ENCODE measurements at regions not wholly inside any gene's neighbourhood (a gene's known extent, or its start where the extent isn't known, plus 50 kb on each side); places are given as distances from the start of the nearest gene placed in this dataset.

DNA sequence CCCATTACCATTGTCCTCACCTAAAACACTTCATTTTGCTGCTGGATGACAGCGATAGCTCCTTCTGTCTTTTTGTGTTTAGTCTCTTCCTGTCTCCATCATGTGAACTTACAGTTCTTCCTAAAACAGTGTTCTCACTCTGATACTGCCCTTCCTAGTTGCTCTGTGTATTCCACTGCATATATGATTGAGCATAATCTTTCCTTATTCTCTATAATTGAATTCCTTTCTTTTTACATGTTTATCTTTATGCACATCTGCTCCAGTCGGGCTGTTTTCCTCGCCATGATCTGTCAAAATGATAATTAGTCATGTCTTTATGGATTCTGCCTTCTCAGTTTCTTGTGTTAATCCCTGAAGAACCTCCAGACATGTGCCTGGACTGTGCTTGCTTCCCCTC lies 405.1 kb upstream of the SEMA6D start:
- intact Hi-C loops (cut with DNase I) = no loop called here
- DNase-seq = no peak
- H3K36me3 ChIP-seq = no peaks in the 10 kb centered on the region
- H3K27ac ChIP-seq = no peak overlapping the region
- H3K4me3 ChIP-seq = no peak overlapping the region
- H3K27me3 ChIP-seq = no peaks in the 10 kb centered on the region
- no peaks in the 10 kb centered on the region for H3K4me1 ChIP-seq (ENCODE audit: insufficient read depth)
- H3K9me3 ChIP-seq = no peaks in the 10 kb centered on the region
- TF ChIP-seq POLR2A (IDR thresholded peaks at IDR 0.05) (no peak), EP300 (IDR thresholded peaks at IDR 0.05) (no peak)
- TF ChIP-seq, protein P1, sequence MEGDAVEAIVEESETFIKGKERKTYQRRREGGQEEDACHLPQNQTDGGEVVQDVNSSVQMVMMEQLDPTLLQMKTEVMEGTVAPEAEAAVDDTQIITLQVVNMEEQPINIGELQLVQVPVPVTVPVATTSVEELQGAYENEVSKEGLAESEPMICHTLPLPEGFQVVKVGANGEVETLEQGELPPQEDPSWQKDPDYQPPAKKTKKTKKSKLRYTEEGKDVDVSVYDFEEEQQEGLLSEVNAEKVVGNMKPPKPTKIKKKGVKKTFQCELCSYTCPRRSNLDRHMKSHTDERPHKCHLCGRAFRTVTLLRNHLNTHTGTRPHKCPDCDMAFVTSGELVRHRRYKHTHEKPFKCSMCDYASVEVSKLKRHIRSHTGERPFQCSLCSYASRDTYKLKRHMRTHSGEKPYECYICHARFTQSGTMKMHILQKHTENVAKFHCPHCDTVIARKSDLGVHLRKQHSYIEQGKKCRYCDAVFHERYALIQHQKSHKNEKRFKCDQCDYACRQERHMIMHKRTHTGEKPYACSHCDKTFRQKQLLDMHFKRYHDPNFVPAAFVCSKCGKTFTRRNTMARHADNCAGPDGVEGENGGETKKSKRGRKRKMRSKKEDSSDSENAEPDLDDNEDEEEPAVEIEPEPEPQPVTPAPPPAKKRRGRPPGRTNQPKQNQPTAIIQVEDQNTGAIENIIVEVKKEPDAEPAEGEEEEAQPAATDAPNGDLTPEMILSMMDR (IDR thresholded peaks at IDR 0.05) = no peak
- WGBS, 3 donors = 79 to 85% (median 85%) methylated on average over 3 of the region's 3 CpGs

DNA sequence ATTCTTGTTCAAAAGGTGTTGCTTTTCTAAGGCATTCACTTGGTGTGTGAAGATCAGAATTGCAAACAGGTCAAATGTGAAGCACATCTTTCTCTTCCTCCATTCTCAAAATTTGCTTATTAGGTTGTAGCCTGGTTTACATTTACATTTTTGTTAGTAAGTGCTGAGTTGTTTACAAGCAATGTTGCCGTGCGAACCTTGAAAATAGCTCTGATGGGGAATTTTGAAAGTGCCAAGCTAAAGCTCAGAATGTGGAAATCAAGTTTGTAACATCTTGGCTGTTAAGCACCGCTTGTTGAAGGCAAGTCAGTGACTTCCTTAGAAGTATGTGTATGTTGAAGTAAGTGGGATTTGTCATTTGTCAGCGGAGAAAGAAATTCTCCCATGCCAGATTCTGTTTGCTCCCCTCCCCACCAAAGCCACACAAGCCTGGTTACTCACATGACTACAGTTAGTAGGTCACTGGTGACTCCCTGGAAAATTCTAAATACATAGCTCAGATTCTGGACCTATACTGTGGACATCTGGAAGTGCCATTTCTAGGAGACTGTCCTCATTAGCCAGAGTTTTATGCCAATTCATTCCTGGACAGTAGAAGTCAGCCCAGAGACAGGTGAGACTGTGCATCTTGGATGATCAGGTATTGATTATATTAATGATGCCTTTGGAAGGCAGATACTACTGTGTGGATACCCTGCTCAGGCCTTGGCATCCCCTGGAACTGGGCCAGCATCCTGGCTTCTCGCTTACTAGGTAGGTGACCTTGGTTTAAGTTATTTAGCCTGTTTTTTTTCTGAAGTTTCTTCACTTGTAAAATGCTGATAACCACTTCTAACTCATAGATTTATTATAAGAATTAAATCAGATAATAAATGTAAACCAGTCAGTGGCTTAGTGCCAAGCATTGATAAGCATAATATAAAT lies 390.6 kb upstream of the SEMA6D start:
- Histone ChIP-seq H3K36me3 (no peaks in the 10 kb centered on the region), H3K4me1 (ENCODE audit: insufficient read depth) (no peaks in the 10 kb centered on the region), H3K9me3 (no peaks in the 10 kb centered on the region), H3K27ac (no peak overlapping the region), H3K27me3 (no peaks in the 10 kb centered on the region), H3K4me3 (no peak overlapping the region)
- 75 to 81% (median 81%) methylated on average over 5 of the region's 5 CpGs for WGBS, 3 donors
- intact Hi-C loops (cut with DNase I) = no loop called here
- TF ChIP-seq, protein P1 (IDR thresholded peaks at IDR 0.05) = no peak
- TF ChIP-seq POLR2A (IDR thresholded peaks at IDR 0.05) (no peak), EP300 (IDR thresholded peaks at IDR 0.05) (no peak)
- DNase-seq = peak in 1 of 5 donors; percentile 11

DNA sequence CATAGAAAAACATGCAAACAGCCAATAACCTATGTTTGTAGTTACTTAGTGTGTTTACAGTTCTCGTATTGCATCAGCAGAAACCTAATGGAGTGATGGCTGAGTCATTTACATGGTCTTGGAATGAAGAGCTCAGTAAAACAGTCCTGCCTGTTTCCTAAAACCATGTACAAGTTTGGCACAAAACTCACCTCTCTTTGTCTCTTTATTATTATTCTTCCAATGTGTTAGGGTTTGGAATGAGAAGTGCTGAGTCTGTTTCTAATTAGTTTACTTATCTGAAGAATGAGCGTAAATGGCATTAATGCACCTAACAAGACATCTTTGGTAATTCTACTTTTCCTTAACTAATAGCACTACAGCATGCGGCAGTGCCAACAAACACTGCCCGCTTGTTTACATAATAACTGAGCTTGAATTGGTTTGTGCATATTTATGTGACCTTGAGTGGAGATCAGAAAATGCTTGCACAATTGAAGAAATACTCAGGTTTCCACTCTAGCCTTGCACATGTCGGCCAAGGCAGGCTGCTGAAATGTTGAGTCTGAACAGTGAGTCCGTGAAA lies 385.4 kb upstream of the SEMA6D start:
- TF ChIP-seq, protein P1 (IDR thresholded peaks at IDR 0.05) = no peak
- TF ChIP-seq EP300 (IDR thresholded peaks at IDR 0.05) (no peak), POLR2A (IDR thresholded peaks at IDR 0.05) (no peak)
- 6 to 18% (median 7%) methylated on average over 6 of the region's 6 CpGs for WGBS, 3 donors

DNA sequence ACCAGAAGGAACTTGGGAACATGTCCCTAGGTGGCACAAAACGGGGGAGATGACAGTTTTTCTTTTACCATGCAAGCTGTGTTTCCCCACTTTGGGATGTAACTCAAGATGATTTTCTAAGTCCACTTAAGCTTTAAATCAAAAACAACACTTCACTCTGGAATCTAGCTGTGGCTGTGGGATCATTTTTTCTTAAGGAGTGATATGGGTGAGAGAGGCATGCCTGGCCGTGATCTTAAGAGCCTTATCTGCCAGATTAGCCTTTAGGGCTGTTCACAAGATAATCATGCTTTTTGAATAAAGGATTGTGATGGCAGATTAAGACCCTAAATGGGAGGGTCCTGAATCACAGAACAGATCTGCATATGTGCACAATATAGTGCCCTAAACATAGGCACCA lies 384.8 kb upstream of the SEMA6D start:
- no peaks in the 10 kb centered on the region for H3K27me3 ChIP-seq
- no peak for TF ChIP-seq EP300 (IDR thresholded peaks at IDR 0.05)
- TF ChIP-seq POLR2A (IDR thresholded peaks at IDR 0.05) = no peak
- TF ChIP-seq, protein P1 (IDR thresholded peaks at IDR 0.05) = no peak
- peaks cover 3% of the 10 kb centered on the region for H3K4me1 ChIP-seq (ENCODE audit: insufficient read depth)
- 7 to 21% (median 11%) methylated on average over 2 of the region's 2 CpGs for WGBS, 3 donors
- peak overlapping the region in 1 of 2 donors; percentile 36 for H3K27ac ChIP-seq
- H3K9me3 ChIP-seq = no peaks in the 10 kb centered on the region
- DNase-seq = no peak
- no peak overlapping the region for H3K4me3 ChIP-seq
- no peaks in the 10 kb centered on the region for H3K36me3 ChIP-seq
- intact Hi-C loops (cut with DNase I) = no loop called here

More for the DNA sequence above, 385.4 kb upstream of the SEMA6D start:
- Histone ChIP-seq H3K36me3 (no peaks in the 10 kb centered on the region), H3K9me3 (no peaks in the 10 kb centered on the region), H3K4me3 (no peak overlapping the region), H3K27ac (peak overlapping the region in 1 of 2 donors; percentile 36), H3K4me1 (ENCODE audit: insufficient read depth) (peaks cover 3% of the 10 kb centered on the region), H3K27me3 (no peaks in the 10 kb centered on the region)
- intact Hi-C loops (cut with DNase I) = no loop called here
- peak; percentile 30 to 52 (median 30) for DNase-seq
